K562 (cell line): ENCODE measurements at regions not wholly inside any gene's neighbourhood (a gene's known extent, or its start where the extent isn't known, plus 50 kb on each side); places are given as distances from the start of the nearest gene placed in this dataset.

Experiments used
- CREBBP ChIP-seq: IDR thresholded peaks from one replicate; pipeline ENCODE4 v1.6.1; 2012; ENCODE audit warnings: low read depth, mild to moderate bottlenecking, control low read depth, inconsistent platforms, low read length
- DDX20 ChIP-seq: fragments of 450-650 bp; IDR thresholded peaks from 2 replicates; pipeline ENCODE4 v1.6.1; 2016; ENCODE audit warnings: missing genetic modification characterization, low read depth, mild to moderate bottlenecking, missing compliant biosample characterization, moderate library complexity
- MTA3 ChIP-seq: fragments of 450-650 bp; formaldehyde crosslinking; IDR thresholded peaks from 2 replicates; pipeline ENCODE4 v1.6.1; 2017; ENCODE audit warnings: mild to moderate bottlenecking, borderline replicate concordance
- RBM17 ChIP-seq: fragments of 200-400 bp; formaldehyde crosslinking; IDR thresholded peaks from 2 replicates; pipeline ENCODE4 v1.6.1; 2017; ENCODE audit warnings: low read depth, mild to moderate bottlenecking, low read length, borderline replicate concordance
- ZKSCAN8 ChIP-seq: fragments of 200-800 bp; sonication (Bioruptor generic); IDR thresholded peaks from 2 replicates; pipeline ENCODE4 v1.6.1; 2016; ENCODE audit warnings: missing genetic modification characterization, missing compliant biosample characterization
- ZNF699 ChIP-seq: fragments of 250-450 bp; sonication (Bioruptor Pico); IDR thresholded peaks from 2 replicates; pipeline ENCODE4 v1.8.0; 2021; ENCODE audit warnings: mild to moderate bottlenecking, moderate library complexity; ENCODE audit not compliant: insufficient replicate concordance
- TF ChIP-seq, protein P1 (sequence below): fragments of 250-450 bp; sonication (Bioruptor Pico); IDR thresholded peaks from 2 replicates; pipeline ENCODE4 v1.4.0; 2020; ENCODE audit warnings: borderline replicate concordance
- TF ChIP-seq, protein P2 (sequence below): fragments of 250-450 bp; sonication (Bioruptor Pico); IDR thresholded peaks from 2 replicates; pipeline ENCODE4 v1.4.0; 2020
- TF ChIP-seq, protein P3 (sequence below): fragments of 250-450 bp; sonication (Bioruptor Pico); IDR thresholded peaks from 2 replicates; pipeline ENCODE4 v1.4.0; 2020; ENCODE audit warnings: mild to moderate bottlenecking
- TF ChIP-seq, protein P4 (sequence below): sonication (generic); formaldehyde crosslinking; IDR thresholded peaks from 2 replicates; pipeline ENCODE4 v1.8.1; 2023; ENCODE audit warnings: mild to moderate bottlenecking, missing genetic modification reagents
- TF ChIP-seq, protein P5 (sequence below): fragments of 200-400 bp; formaldehyde crosslinking; IDR thresholded peaks from 2 replicates; pipeline ENCODE4 v1.6.1; 2017; ENCODE audit warnings: mild to moderate bottlenecking, low read depth, low read length, moderate library complexity
- TF ChIP-seq, protein P6 (sequence below): sonication (generic); formaldehyde crosslinking; IDR thresholded peaks from 2 replicates; pipeline ENCODE4 v1.8.0; 2022; ENCODE audit warnings: mild to moderate bottlenecking, low read depth, missing genetic modification reagents

DNA sequence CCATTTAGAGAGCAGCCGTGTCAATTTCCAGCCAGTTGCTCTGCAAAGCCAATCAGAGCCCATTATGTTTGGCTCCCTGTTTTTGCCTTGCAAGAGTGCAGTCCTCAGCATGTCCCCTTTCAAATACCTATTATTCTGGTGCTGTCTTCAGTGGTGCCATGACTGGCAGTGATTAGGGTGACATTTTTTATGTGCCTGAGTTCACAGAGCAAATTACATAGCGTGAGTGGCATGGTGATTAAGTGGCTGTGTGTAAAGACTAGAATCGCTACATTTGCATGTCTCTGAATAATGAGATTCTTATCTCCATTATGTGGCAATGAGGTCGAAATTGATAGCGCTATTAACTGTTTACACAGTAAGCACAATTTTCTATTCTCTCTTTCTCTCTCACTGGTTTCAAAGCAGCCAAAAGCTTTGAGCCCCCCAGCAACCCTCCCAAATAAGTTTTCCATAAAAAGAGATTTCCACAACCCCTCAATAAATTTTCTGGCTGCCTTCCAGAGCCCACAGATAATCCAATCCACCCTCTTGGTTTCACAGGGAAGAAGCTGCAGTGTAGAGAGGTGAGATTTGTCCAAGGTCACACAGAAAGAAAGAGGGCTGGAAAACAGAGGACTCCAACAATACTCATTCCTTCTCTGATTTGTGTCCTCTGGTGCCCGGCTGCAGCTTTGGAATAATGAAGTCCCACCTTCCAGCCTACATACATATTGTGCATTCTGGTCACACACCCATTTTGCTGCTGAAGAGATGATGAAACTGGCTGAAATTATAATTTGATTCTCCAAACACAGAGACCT, 58.8 kb upstream of the NUDT4 start (continued):
- TF ChIP-seq, protein P1, sequence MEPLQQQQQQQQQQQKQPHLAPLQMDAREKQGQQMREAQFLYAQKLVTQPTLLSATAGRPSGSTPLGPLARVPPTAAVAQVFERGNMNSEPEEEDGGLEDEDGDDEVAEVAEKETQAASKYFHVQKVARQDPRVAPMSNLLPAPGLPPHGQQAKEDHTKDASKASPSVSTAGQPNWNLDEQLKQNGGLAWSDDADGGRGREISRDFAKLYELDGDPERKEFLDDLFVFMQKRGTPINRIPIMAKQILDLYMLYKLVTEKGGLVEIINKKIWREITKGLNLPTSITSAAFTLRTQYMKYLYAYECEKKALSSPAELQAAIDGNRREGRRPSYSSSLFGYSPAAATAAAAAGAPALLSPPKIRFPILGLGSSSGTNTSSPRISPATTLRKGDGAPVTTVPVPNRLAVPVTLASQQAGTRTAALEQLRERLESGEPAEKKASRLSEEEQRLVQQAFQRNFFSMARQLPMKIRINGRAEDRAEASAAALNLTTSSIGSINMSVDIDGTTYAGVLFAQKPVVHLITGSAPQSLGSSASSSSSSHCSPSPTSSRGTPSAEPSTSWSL (CRISPR knock-in tag) = no peak
- TF ChIP-seq ZKSCAN8 (CRISPR knock-in tag) (peak; percentile 29; the same call in 1 of the 2 replicates), RBM17 (no peak), CREBBP (no peak), MTA3 (no peak), DDX20 (tag) (peak; percentile 54; the same call in 1 of the 2 replicates), ZNF699 (CRISPR knock-in tag) (no peak)
- TF ChIP-seq, protein P2, sequence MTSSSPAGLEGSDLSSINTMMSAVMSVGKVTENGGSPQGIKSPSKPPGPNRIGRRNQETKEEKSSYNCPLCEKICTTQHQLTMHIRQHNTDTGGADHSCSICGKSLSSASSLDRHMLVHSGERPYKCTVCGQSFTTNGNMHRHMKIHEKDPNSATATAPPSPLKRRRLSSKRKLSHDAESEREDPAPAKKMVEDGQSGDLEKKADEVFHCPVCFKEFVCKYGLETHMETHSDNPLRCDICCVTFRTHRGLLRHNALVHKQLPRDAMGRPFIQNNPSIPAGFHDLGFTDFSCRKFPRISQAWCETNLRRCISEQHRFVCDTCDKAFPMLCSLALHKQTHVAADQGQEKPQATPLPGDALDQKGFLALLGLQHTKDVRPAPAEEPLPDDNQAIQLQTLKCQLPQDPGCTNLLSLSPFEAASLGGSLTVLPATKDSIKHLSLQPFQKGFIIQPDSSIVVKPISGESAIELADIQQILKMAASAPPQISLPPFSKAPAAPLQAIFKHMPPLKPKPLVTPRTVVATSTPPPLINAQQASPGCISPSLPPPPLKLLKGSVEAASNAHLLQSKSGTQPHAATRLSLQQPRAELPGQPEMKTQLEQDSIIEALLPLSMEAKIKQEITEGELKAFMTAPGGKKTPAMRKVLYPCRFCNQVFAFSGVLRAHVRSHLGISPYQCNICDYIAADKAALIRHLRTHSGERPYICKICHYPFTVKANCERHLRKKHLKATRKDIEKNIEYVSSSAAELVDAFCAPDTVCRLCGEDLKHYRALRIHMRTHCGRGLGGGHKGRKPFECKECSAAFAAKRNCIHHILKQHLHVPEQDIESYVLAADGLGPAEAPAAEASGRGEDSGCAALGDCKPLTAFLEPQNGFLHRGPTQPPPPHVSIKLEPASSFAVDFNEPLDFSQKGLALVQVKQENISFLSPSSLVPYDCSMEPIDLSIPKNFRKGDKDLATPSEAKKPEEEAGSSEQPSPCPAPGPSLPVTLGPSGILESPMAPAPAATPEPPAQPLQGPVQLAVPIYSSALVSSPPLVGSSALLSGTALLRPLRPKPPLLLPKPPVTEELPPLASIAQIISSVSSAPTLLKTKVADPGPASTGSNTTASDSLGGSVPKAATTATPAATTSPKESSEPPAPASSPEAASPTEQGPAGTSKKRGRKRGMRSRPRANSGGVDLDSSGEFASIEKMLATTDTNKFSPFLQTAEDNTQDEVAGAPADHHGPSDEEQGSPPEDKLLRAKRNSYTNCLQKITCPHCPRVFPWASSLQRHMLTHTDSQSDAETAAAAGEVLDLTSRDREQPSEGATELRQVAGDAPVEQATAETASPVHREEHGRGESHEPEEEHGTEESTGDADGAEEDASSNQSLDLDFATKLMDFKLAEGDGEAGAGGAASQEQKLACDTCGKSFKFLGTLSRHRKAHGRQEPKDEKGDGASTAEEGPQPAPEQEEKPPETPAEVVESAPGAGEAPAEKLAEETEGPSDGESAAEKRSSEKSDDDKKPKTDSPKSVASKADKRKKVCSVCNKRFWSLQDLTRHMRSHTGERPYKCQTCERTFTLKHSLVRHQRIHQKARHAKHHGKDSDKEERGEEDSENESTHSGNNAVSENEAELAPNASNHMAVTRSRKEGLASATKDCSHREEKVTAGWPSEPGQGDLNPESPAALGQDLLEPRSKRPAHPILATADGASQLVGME = no peak
- TF ChIP-seq, protein P3, sequence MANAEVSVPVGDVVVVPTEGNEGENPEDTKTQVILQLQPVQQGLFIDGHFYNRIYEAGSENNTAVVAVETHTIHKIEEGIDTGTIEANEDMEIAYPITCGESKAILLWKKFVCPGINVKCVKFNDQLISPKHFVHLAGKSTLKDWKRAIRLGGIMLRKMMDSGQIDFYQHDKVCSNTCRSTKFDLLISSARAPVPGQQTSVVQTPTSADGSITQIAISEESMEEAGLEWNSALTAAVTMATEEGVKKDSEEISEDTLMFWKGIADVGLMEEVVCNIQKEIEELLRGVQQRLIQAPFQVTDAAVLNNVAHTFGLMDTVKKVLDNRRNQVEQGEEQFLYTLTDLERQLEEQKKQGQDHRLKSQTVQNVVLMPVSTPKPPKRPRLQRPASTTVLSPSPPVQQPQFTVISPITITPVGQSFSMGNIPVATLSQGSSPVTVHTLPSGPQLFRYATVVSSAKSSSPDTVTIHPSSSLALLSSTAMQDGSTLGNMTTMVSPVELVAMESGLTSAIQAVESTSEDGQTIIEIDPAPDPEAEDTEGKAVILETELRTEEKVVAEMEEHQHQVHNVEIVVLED (CRISPR knock-in tag) = no peak
- TF ChIP-seq, protein P4, sequence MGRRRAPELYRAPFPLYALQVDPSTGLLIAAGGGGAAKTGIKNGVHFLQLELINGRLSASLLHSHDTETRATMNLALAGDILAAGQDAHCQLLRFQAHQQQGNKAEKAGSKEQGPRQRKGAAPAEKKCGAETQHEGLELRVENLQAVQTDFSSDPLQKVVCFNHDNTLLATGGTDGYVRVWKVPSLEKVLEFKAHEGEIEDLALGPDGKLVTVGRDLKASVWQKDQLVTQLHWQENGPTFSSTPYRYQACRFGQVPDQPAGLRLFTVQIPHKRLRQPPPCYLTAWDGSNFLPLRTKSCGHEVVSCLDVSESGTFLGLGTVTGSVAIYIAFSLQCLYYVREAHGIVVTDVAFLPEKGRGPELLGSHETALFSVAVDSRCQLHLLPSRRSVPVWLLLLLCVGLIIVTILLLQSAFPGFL = no peak
- TF ChIP-seq, protein P5, sequence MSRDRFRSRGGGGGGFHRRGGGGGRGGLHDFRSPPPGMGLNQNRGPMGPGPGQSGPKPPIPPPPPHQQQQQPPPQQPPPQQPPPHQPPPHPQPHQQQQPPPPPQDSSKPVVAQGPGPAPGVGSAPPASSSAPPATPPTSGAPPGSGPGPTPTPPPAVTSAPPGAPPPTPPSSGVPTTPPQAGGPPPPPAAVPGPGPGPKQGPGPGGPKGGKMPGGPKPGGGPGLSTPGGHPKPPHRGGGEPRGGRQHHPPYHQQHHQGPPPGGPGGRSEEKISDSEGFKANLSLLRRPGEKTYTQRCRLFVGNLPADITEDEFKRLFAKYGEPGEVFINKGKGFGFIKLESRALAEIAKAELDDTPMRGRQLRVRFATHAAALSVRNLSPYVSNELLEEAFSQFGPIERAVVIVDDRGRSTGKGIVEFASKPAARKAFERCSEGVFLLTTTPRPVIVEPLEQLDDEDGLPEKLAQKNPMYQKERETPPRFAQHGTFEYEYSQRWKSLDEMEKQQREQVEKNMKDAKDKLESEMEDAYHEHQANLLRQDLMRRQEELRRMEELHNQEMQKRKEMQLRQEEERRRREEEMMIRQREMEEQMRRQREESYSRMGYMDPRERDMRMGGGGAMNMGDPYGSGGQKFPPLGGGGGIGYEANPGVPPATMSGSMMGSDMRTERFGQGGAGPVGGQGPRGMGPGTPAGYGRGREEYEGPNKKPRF = no peak
- TF ChIP-seq, protein P6, sequence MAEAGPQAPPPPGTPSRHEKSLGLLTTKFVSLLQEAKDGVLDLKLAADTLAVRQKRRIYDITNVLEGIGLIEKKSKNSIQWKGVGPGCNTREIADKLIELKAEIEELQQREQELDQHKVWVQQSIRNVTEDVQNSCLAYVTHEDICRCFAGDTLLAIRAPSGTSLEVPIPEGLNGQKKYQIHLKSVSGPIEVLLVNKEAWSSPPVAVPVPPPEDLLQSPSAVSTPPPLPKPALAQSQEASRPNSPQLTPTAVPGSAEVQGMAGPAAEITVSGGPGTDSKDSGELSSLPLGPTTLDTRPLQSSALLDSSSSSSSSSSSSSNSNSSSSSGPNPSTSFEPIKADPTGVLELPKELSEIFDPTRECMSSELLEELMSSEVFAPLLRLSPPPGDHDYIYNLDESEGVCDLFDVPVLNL (CRISPR knock-in tag) = no peak
